Fibroblast of lung (primary cell): ENCODE measurements at regions not wholly inside any gene's neighbourhood (a gene's known extent, or its start where the extent isn't known, plus 50 kb on each side); places are given as distances from the start of the nearest gene placed in this dataset.

Experiments used
- DNase-seq, 2 donors: peaks; one replicate each; pipeline versions ENCODE4 v3.0.0 to v3.0.0-alpha.2; 2010; ENCODE audit warnings: low read depth in 2 of 2
- H2AFZ ChIP-seq: 2 replicates; pipeline ENCODE4 v1.5.1; 2012; ENCODE audit warnings: low read length, control low read depth, inconsistent platforms
- H3K27ac ChIP-seq: 2 replicates; pipeline ENCODE4 v1.5.1; 2011; ENCODE audit warnings: low read length, control low read depth; ENCODE audit not compliant: insufficient read depth
- H3K27me3 ChIP-seq: 2 replicates; pipeline ENCODE4 v1.5.1; 2011; ENCODE audit warnings: mild to moderate bottlenecking, low read length; ENCODE audit not compliant: control insufficient read depth, insufficient read depth
- H3K36me3 ChIP-seq: 2 replicates; pipeline ENCODE4 v1.5.1; 2011; ENCODE audit warnings: low read length; ENCODE audit not compliant: control insufficient read depth, insufficient read depth
- H3K4me1 ChIP-seq: 2 replicates; pipeline ENCODE4 v1.5.1; 2011; ENCODE audit warnings: low read length; ENCODE audit not compliant: control insufficient read depth, insufficient read depth; ENCODE audit errors: extremely low read depth
- H3K4me2 ChIP-seq: 2 replicates; pipeline ENCODE4 v1.5.1; 2011; ENCODE audit warnings: low read length, control low read depth; ENCODE audit not compliant: insufficient read depth; ENCODE audit errors: extremely low read depth
- H3K4me3 ChIP-seq, 4 experiments: fragments of 200-600 bp in 1 of 4; sonication (generic) in 1 of 4; replicated peaks in 1 of 4; 2 replicates each; pipeline ENCODE4 v1.5.1; 2011 to 2016; ENCODE audit warnings: low read length in 4 of 4, low read depth in 3 of 4, mild to moderate bottlenecking in 3 of 4, control low read depth in 2 of 4, inconsistent platforms in 1 of 4, mixed read lengths in 1 of 4; ENCODE audit not compliant: insufficient read depth in 1 of 4; ENCODE audit errors: control extremely low read depth in 1 of 4
- H3K79me2 ChIP-seq: 2 replicates; pipeline ENCODE4 v1.5.1; 2012; ENCODE audit warnings: mild to moderate bottlenecking, low read length, inconsistent platforms; ENCODE audit not compliant: control insufficient read depth, insufficient read depth
- H3K9ac ChIP-seq: 2 replicates; pipeline ENCODE4 v1.5.1; 2011; ENCODE audit warnings: mild to moderate bottlenecking, low read length, control low read depth; ENCODE audit not compliant: insufficient read depth
- H3K9me3 ChIP-seq: 2 replicates; pipeline ENCODE4 v1.5.1; 2012; ENCODE audit warnings: low read depth, low read length; ENCODE audit not compliant: control insufficient read depth, insufficient read depth
- H4K20me1 ChIP-seq: 2 replicates; pipeline ENCODE4 v1.5.1; 2011; ENCODE audit warnings: low read length; ENCODE audit not compliant: control insufficient read depth, insufficient read depth; ENCODE audit errors: extremely low read depth
- EZH2 ChIP-seq: IDR thresholded peaks from 2 replicates; pipeline ENCODE4 v1.5.1; 2012; ENCODE audit warnings: low read length, control low read depth, mild to moderate bottlenecking; ENCODE audit errors: missing control alignments
- TF ChIP-seq, protein P1 (sequence below), 2 donors: IDR thresholded peaks in 1 of 2; conservative IDR thresholded peaks in 1 of 2; 1 replicate in 1 of 2; 2 replicates in 1 of 2; pipeline ENCODE4 v1.5.1; 2011 to 2012; ENCODE audit warnings: low read length in 2 of 2, control low read depth in 1 of 2, inconsistent platforms in 1 of 2, low read depth in 1 of 2, mild to moderate bottlenecking in 1 of 2

GRCh38 chrX:13094374-13094773 is 50.0 kb upstream of the FAM9C start:
- no peak overlapping the region for H3K9ac ChIP-seq
- H3K4me2 ChIP-seq: no peak overlapping the region
- H4K20me1 ChIP-seq: no peaks in the 10 kb centered on the region
- no peaks in the 10 kb centered on the region for H3K36me3 ChIP-seq
- H3K79me2 ChIP-seq: no peaks in the 10 kb centered on the region
- H3K27me3 ChIP-seq: no peaks in the 10 kb centered on the region
- H2AFZ ChIP-seq: no peak overlapping the region
- no peak for TF ChIP-seq EZH2
- TF ChIP-seq, protein P1, sequence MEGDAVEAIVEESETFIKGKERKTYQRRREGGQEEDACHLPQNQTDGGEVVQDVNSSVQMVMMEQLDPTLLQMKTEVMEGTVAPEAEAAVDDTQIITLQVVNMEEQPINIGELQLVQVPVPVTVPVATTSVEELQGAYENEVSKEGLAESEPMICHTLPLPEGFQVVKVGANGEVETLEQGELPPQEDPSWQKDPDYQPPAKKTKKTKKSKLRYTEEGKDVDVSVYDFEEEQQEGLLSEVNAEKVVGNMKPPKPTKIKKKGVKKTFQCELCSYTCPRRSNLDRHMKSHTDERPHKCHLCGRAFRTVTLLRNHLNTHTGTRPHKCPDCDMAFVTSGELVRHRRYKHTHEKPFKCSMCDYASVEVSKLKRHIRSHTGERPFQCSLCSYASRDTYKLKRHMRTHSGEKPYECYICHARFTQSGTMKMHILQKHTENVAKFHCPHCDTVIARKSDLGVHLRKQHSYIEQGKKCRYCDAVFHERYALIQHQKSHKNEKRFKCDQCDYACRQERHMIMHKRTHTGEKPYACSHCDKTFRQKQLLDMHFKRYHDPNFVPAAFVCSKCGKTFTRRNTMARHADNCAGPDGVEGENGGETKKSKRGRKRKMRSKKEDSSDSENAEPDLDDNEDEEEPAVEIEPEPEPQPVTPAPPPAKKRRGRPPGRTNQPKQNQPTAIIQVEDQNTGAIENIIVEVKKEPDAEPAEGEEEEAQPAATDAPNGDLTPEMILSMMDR (conservative IDR thresholded peaks at IDR 0.05 in 1 of 2, IDR thresholded peaks at IDR 0.05 in 1 of 2; ENCODE audit: low read depth in 1 of 2, low read length in 2 of 2): no peak
- H3K4me1 ChIP-seq: no peaks in the 10 kb centered on the region
- no peak overlapping the region for H3K4me3 ChIP-seq
- H3K27ac ChIP-seq: no peak overlapping the region
- no peaks in the 10 kb centered on the region for H3K9me3 ChIP-seq
- DNase-seq: no peak
